IPS DF 6.9 (cell line): ENCODE measurements at regions not wholly inside any gene's neighbourhood (a gene's known extent, or its start where the extent isn't known, plus 50 kb on each side); places are given as distances from the start of the nearest gene placed in this dataset.

ENCODE experiments used
- DNase-seq: peaks from one replicate; pipeline ENCODE4 v3.0.0-alpha.2; 2013; ENCODE audit warnings: low read depth, low spot score
- H3K27ac ChIP-seq: one replicate; pipeline ENCODE4 v1.5.1; 2013; ENCODE audit warnings: low read length, control low read depth
- H3K27me3 ChIP-seq: 2 replicates; pipeline ENCODE4 v1.6.1; 2013; ENCODE audit warnings: mild to moderate bottlenecking, low read length; ENCODE audit not compliant: control insufficient read depth, insufficient read depth
- H3K36me3 ChIP-seq: 2 replicates; pipeline ENCODE4 v1.6.1; 2013; ENCODE audit warnings: low read length; ENCODE audit not compliant: control insufficient read depth, insufficient read depth
- H3K4me1 ChIP-seq: 2 replicates; pipeline ENCODE4 v1.6.1; 2013; ENCODE audit warnings: low read length; ENCODE audit not compliant: control insufficient read depth, insufficient read depth
- H3K4me3 ChIP-seq: 2 replicates; pipeline ENCODE4 v1.5.1; 2013; ENCODE audit warnings: mild to moderate bottlenecking, low read length
- H3K9me3 ChIP-seq: 2 replicates; pipeline ENCODE4 v1.6.1; 2013; ENCODE audit warnings: low read length, inconsistent platforms; ENCODE audit not compliant: control insufficient read depth, insufficient read depth
- WGBS: extraction: QIAGEN DNeasy Blood & Tissue Kit; methylation state at CpG from one replicate; pipeline ENCODE4 v1.1.7; 2013; ENCODE audit warnings: mixed read lengths, missing lambda C conversion rate; ENCODE audit not compliant: insufficient read length, insufficient coverage; 5-methylcytosine and 5-hydroxymethylcytosine counted together

DNA sequence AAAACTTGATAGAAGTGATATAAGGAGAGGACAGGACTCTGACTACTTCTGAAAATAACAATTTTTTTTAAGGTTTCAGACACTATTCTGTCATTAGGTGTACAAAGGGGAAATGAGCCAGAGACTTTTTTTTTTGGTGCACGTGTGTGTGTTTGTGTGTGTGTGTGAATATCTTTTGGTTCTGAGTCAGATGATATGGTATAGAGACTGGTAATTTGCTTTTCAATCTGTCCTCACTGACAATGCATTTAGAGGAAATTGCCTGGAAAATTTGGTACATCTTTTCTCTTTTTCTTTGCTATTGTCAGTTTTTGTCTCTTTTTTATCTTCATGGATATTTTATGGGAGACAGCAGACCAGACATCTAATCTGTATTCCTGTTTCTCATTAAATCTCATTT, 59.3 kb downstream of the DDIT4L start:
- Histone ChIP-seq H3K4me3 (no peak overlapping the region), H3K9me3 (no peaks in the 10 kb centered on the region), H3K27me3 (no peaks in the 10 kb centered on the region), H3K27ac (no peak overlapping the region), H3K36me3 (no peaks in the 10 kb centered on the region), H3K4me1 (no peaks in the 10 kb centered on the region)
- no CpG with 5 or more reads among the region's 1 CpG for WGBS
- no peak for DNase-seq

- no CpG with 5 or more reads among the region's 4 CpGs for WGBS
- no peak overlapping the region for H3K4me3 ChIP-seq
- H3K27me3 ChIP-seq: no peaks in the 10 kb centered on the region
- no peaks in the 10 kb centered on the region for H3K9me3 ChIP-seq
- no peak overlapping the region for H3K27ac ChIP-seq
- H3K4me1 ChIP-seq: no peaks in the 10 kb centered on the region
- no peaks in the 10 kb centered on the region for H3K36me3 ChIP-seq
- DNase-seq: no peak
Measured at GRCh38 chr4:100130491-100130890, 59.8 kb downstream of the DDIT4L start.

GRCh38 chr4:100129774-100130173, 60.5 kb downstream of the DDIT4L start:
- Histone ChIP-seq H3K4me1 (no peaks in the 10 kb centered on the region), H3K36me3 (no peaks in the 10 kb centered on the region), H3K4me3 (no peak overlapping the region), H3K27me3 (no peaks in the 10 kb centered on the region), H3K9me3 (no peaks in the 10 kb centered on the region), H3K27ac (no peak overlapping the region)
- WGBS: no CpG with 5 or more reads among the region's 4 CpGs
- DNase-seq: no peak

- Histone ChIP-seq H3K4me1 (no peaks in the 10 kb centered on the region), H3K27ac (no peak overlapping the region), H3K36me3 (no peaks in the 10 kb centered on the region), H3K9me3 (no peaks in the 10 kb centered on the region), H3K4me3 (no peak overlapping the region), H3K27me3 (no peaks in the 10 kb centered on the region)
- no peak for DNase-seq
- no CpG with 5 or more reads among the region's 2 CpGs for WGBS
Measured at GRCh38 chr4:100128338-100128737, 61.9 kb downstream of the DDIT4L start.

GRCh38 chr4:100124715-100125114, 65.6 kb downstream of the DDIT4L start:
- WGBS: no CpG with 5 or more reads among the region's 2 CpGs
- Histone ChIP-seq H3K36me3 (no peaks in the 10 kb centered on the region), H3K27me3 (no peaks in the 10 kb centered on the region), H3K4me1 (no peaks in the 10 kb centered on the region), H3K4me3 (no peak overlapping the region), H3K9me3 (no peaks in the 10 kb centered on the region), H3K27ac (no peak overlapping the region)
- no peak for DNase-seq

GRCh38 chr4:100118181-100118580, 72.1 kb downstream of the DDIT4L start:
- no peak for DNase-seq
- Histone ChIP-seq H3K27ac (no peak overlapping the region), H3K36me3 (no peaks in the 10 kb centered on the region), H3K9me3 (no peaks in the 10 kb centered on the region), H3K4me1 (no peaks in the 10 kb centered on the region; the same call in 1 of the 2 replicates), H3K27me3 (no peaks in the 10 kb centered on the region), H3K4me3 (no peak overlapping the region)
- WGBS: no CpG with 5 or more reads among the region's 2 CpGs

DNA sequence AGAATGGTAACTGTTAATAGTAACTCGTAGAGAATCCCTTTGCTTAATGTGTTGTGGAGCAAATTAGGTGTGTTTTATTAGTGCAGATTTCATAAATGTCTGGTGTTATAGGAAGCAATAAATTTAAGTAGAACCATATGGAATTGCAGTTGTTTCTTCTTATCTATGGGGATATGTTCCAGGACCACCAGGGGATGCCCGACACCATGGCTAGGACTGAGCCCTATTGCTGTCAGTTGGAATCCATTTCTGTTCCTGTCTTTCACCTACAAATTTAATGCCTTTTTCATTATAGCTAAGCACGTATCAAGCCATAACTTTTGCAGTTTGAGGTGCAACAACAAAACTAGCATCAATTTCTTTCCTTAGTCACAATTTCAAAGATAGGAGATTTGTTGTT, 72.5 kb downstream of the DDIT4L start:
- H3K4me1 ChIP-seq: no peaks in the 10 kb centered on the region; the same call in 1 of the 2 replicates
- no peaks in the 10 kb centered on the region for H3K27me3 ChIP-seq
- no peak overlapping the region for H3K27ac ChIP-seq
- H3K9me3 ChIP-seq: no peaks in the 10 kb centered on the region
- WGBS: no CpG with 5 or more reads among the region's 3 CpGs
- no peak overlapping the region for H3K4me3 ChIP-seq
- no peaks in the 10 kb centered on the region for H3K36me3 ChIP-seq
- DNase-seq: no peak

DNA sequence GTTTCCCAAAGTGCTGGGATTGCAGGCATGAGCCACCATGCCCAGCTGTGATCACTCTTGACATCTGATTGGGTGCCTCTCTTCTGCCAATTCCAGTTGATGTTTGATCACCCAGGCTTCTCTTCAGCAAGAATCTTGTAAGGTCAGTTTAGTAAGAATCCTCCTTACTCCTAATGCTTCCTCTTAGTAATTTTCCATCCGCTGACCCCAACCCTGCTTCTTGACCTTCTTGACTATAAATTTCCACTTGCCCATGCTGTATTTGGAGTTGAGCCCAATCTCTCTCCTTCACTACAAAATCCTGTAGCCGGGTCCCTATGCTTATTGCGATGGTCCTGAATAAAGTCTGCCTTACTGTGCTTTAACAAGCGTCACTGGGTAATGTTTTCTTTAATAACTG, 75.4 kb downstream of the DDIT4L start:
- no peak overlapping the region for H3K4me3 ChIP-seq
- no peaks in the 10 kb centered on the region for H3K36me3 ChIP-seq
- H3K27me3 ChIP-seq: no peaks in the 10 kb centered on the region
- no CpG with 5 or more reads among the region's 4 CpGs for WGBS
- no peaks in the 10 kb centered on the region for H3K9me3 ChIP-seq
- H3K4me1 ChIP-seq: no peaks in the 10 kb centered on the region; the same call in 1 of the 2 replicates
- DNase-seq: no peak
- H3K27ac ChIP-seq: no peak overlapping the region

DNA sequence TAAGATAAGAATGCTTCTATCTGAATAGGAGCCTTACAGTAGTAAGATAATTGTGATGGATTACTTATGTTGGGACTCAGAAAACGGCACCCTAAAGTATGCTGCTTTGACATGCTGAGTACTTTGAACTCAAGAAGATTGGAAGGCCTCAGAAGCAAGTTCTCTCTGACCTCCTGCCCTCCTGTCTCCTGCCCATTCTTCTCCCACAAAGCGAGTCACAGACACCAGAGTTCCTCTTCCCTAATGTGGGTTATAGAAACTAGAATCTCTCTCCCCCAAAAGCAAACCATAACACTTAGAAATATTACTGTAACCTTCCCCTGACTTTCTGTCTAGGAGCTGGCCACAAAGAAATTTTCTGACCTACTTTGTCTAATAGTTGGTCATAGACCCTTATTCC, 76.5 kb downstream of the DDIT4L start:
- Histone ChIP-seq H3K27ac (no peak overlapping the region), H3K4me3 (no peak overlapping the region), H3K36me3 (no peaks in the 10 kb centered on the region), H3K9me3 (no peaks in the 10 kb centered on the region), H3K4me1 (no peaks in the 10 kb centered on the region; the same call in 1 of the 2 replicates), H3K27me3 (no peaks in the 10 kb centered on the region)
- WGBS: no CpG with 5 or more reads among the region's 2 CpGs
- DNase-seq: no peak

GRCh38 chr4:100113096-100113495, 77.2 kb downstream of the DDIT4L start:
- WGBS: no CpG with 5 or more reads among the region's 1 CpG
- H3K27me3 ChIP-seq: no peaks in the 10 kb centered on the region

DNA sequence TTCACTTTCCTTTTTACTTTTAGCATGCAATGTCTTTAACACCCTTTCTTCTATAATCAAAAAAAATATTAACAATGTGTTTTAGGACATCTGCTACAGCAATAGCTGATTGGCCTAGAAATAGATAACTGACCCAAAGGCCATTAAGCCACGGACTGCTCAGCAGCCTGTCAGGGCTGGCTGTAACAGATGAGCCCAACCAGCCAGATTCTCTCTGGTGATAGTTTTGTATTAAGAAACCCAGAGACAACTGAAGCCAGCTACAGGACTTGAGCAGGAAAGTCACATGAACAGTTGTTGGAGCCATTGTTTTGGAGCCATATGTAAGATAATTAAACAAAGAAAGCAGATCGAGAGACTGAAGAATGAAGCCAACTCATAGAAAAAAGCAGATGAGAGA, 80.3 kb downstream of the DDIT4L start:
- H3K27ac ChIP-seq: no peak overlapping the region
- H3K9me3 ChIP-seq: no peaks in the 10 kb centered on the region
- no CpG with 5 or more reads among the region's 2 CpGs for WGBS
- H3K4me1 ChIP-seq: no peaks in the 10 kb centered on the region
- H3K27me3 ChIP-seq: no peaks in the 10 kb centered on the region
- H3K36me3 ChIP-seq: no peaks in the 10 kb centered on the region
- no peak overlapping the region for H3K4me3 ChIP-seq
- no peak for DNase-seq

More at GRCh38 chr4:100113096-100113495, 77.2 kb downstream of the DDIT4L start:
- Histone ChIP-seq H3K27ac (no peak overlapping the region), H3K4me1 (no peaks in the 10 kb centered on the region; the same call in 1 of the 2 replicates), H3K4me3 (no peak overlapping the region), H3K36me3 (no peaks in the 10 kb centered on the region), H3K9me3 (no peaks in the 10 kb centered on the region)
- DNase-seq: no peak
